MM.1S (cell line): ENCODE measurements at regions not wholly inside any gene's neighbourhood (a gene's known extent, or its start where the extent isn't known, plus 50 kb on each side); places are given as distances from the start of the nearest gene placed in this dataset.

ENCODE experiments used
- DNase-seq: peaks from one replicate; pipeline ENCODE4 v3.0.0-alpha.2; 2015
- H2AFZ ChIP-seq: fragments of 300-600 bp; sonication (generic); 2 replicates; pipeline ENCODE4 v1.6.0; 2016; ENCODE audit warnings: antibody characterized with exemption, low read length
- H3F3A ChIP-seq: fragments of 300-600 bp; sonication (generic); 2 replicates; pipeline ENCODE4 v1.6.1; 2016; ENCODE audit warnings: mild to moderate bottlenecking, antibody characterized with exemption, low read length, moderate library complexity, mixed read lengths; ENCODE audit not compliant: insufficient read depth
- H3K27ac ChIP-seq: fragments of 300-600 bp; sonication (generic); 2 replicates; pipeline ENCODE4 v1.5.1; 2016; ENCODE audit warnings: mild to moderate bottlenecking, low read length
- H3K27me3 ChIP-seq: fragments of 300-600 bp; sonication (generic); replicated peaks from 2 replicates; pipeline ENCODE4 v1.6.0; 2016; ENCODE audit warnings: low read length; ENCODE audit not compliant: insufficient read depth
- H3K36me3 ChIP-seq: fragments of 300-600 bp; sonication (generic); replicated peaks from 2 replicates; pipeline ENCODE4 v1.6.1; 2016; ENCODE audit warnings: mild to moderate bottlenecking, low read length, mixed read lengths; ENCODE audit not compliant: insufficient read depth
- H3K4me1 ChIP-seq: fragments of 300-600 bp; sonication (generic); 2 replicates; pipeline ENCODE4 v1.6.1; 2016; ENCODE audit warnings: low read length, mixed read lengths
- H3K4me2 ChIP-seq: fragments of 300-600 bp; sonication (generic); 2 replicates; pipeline ENCODE4 v1.6.0; 2016; ENCODE audit warnings: low read depth, low read length
- H3K4me3 ChIP-seq: fragments of 300-600 bp; sonication (generic); 2 replicates; pipeline ENCODE4 v1.5.1; 2016; ENCODE audit warnings: low read length, mixed read lengths
- H3K79me2 ChIP-seq: fragments of 300-600 bp; sonication (generic); 2 replicates; pipeline ENCODE4 v1.6.1; 2016; ENCODE audit warnings: mixed run types, low read length, mixed read lengths
- H3K9ac ChIP-seq: fragments of 300-600 bp; sonication (generic); 2 replicates; pipeline ENCODE4 v1.6.1; 2016; ENCODE audit warnings: low read length, mixed read lengths
- H3K9me2 ChIP-seq: fragments of 300-600 bp; sonication (generic); replicated peaks from 2 replicates; pipeline ENCODE4 v1.6.1; 2016; ENCODE audit warnings: mild to moderate bottlenecking, low read length, mixed read lengths; ENCODE audit not compliant: insufficient read depth
- H3K9me3 ChIP-seq: fragments of 300-600 bp; sonication (generic); replicated peaks from 2 replicates; pipeline ENCODE4 v1.6.1; 2016; ENCODE audit warnings: mild to moderate bottlenecking, low read length, mixed read lengths; ENCODE audit not compliant: insufficient read depth
- H4K20me1 ChIP-seq: fragments of 300-600 bp; sonication (generic); 2 replicates; pipeline ENCODE4 v1.6.1; 2016; ENCODE audit warnings: mild to moderate bottlenecking, low read length, moderate library complexity, mixed read lengths; ENCODE audit not compliant: insufficient read depth
- CTCF ChIP-seq: fragments of 300-600 bp; sonication (generic); IDR thresholded peaks from 2 replicates; pipeline ENCODE4 v1.5.1; 2016; ENCODE audit warnings: antibody characterized with exemption, low read length, mixed read lengths
- EZH2 ChIP-seq: fragments of 300-600 bp; sonication (generic); optimal IDR thresholded peaks from 2 replicates; pipeline ENCODE3; 2017; ENCODE audit warnings: low read depth, mild to moderate bottlenecking, antibody characterized with exemption, low read length, mixed read lengths
- EZH2phosphoT487 ChIP-seq: fragments of 300-600 bp; sonication (generic); IDR thresholded peaks from 2 replicates; pipeline ENCODE4 v1.6.1; 2018; ENCODE audit warnings: antibody characterized with exemption, low read length

GRCh38 chr3:191518861-191519260 lies 57.9 kb downstream of the PYDC2 start:
- no peaks in the 10 kb centered on the region for H3K27me3 ChIP-seq

GRCh38 chr3:191521055-191521454 lies 60.1 kb downstream of the PYDC2 start:
- no peak overlapping the region for H2AFZ ChIP-seq
- H3K9me2 ChIP-seq = no peaks in the 10 kb centered on the region
- H3K9me3 ChIP-seq = no peaks in the 10 kb centered on the region
- H4K20me1 ChIP-seq = no peaks in the 10 kb centered on the region
- H3K79me2 ChIP-seq = no peaks in the 10 kb centered on the region
- H3K4me1 ChIP-seq = no peaks in the 10 kb centered on the region
- no peak overlapping the region for H3K9ac ChIP-seq
- H3K27ac ChIP-seq = no peak overlapping the region
- no peaks in the 10 kb centered on the region for H3F3A ChIP-seq
- H3K4me3 ChIP-seq = no peak overlapping the region
- H3K4me2 ChIP-seq = no peak overlapping the region
- no peaks in the 10 kb centered on the region for H3K27me3 ChIP-seq
- no peak for DNase-seq
- TF ChIP-seq EZH2 = no peak
- H3K36me3 ChIP-seq = no peaks in the 10 kb centered on the region

More at GRCh38 chr3:191518861-191519260, 57.9 kb downstream of the PYDC2 start:
- H3K4me3 ChIP-seq = no peak overlapping the region
- H3K4me1 ChIP-seq = no peaks in the 10 kb centered on the region
- no peaks in the 10 kb centered on the region for H3K9me3 ChIP-seq
- H3K4me2 ChIP-seq = no peak overlapping the region
- no peaks in the 10 kb centered on the region for H3F3A ChIP-seq
- no peaks in the 10 kb centered on the region for H3K9me2 ChIP-seq
- no peaks in the 10 kb centered on the region for H3K36me3 ChIP-seq
- no peak overlapping the region for H3K27ac ChIP-seq
- no peak overlapping the region for H2AFZ ChIP-seq
- H4K20me1 ChIP-seq = no peaks in the 10 kb centered on the region
- no peaks in the 10 kb centered on the region for H3K79me2 ChIP-seq
- TF ChIP-seq EZH2 (no peak), CTCF (no peak), EZH2phosphoT487 (no peak)
- no peak for DNase-seq
- no peak overlapping the region for H3K9ac ChIP-seq

- H3K79me2 ChIP-seq = no peaks in the 10 kb centered on the region
- no peaks in the 10 kb centered on the region for H3K4me1 ChIP-seq
- H3K9me3 ChIP-seq = no peaks in the 10 kb centered on the region
- H3K36me3 ChIP-seq = no peaks in the 10 kb centered on the region
- no peak overlapping the region for H3K27ac ChIP-seq
- DNase-seq = no peak
- H3F3A ChIP-seq = no peaks in the 10 kb centered on the region
- no peak overlapping the region for H3K9ac ChIP-seq
- no peaks in the 10 kb centered on the region for H3K27me3 ChIP-seq
- no peaks in the 10 kb centered on the region for H3K9me2 ChIP-seq
- no peak overlapping the region for H3K4me2 ChIP-seq
- no peaks in the 10 kb centered on the region for H4K20me1 ChIP-seq
- TF ChIP-seq EZH2 (no peak), CTCF (no peak), EZH2phosphoT487 (no peak)
- H2AFZ ChIP-seq = no peak overlapping the region
- H3K4me3 ChIP-seq = no peak overlapping the region
Observed at GRCh38 chr3:191523148-191523547, 62.2 kb downstream of the PYDC2 start.

- H3K36me3 ChIP-seq = no peaks in the 10 kb centered on the region
- H3K27ac ChIP-seq = no peak overlapping the region
- no peaks in the 10 kb centered on the region for H3K9me2 ChIP-seq
- H3F3A ChIP-seq = no peaks in the 10 kb centered on the region
- H3K4me3 ChIP-seq = no peak overlapping the region
- H3K9me3 ChIP-seq = no peaks in the 10 kb centered on the region
- TF ChIP-seq EZH2phosphoT487 (no peak), EZH2 (no peak), CTCF (no peak)
- no peak overlapping the region for H3K9ac ChIP-seq
- no peaks in the 10 kb centered on the region for H3K27me3 ChIP-seq
- DNase-seq = no peak
- no peak overlapping the region for H3K4me2 ChIP-seq
- H3K4me1 ChIP-seq = no peaks in the 10 kb centered on the region
- no peaks in the 10 kb centered on the region for H3K79me2 ChIP-seq
- H2AFZ ChIP-seq = no peak overlapping the region
- H4K20me1 ChIP-seq = no peaks in the 10 kb centered on the region
Observed at GRCh38 chr3:191528589-191528988, 67.6 kb downstream of the PYDC2 start.
